BLaER1 (cell line): ENCODE measurements at regions not wholly inside any gene's neighbourhood (a gene's known extent, or its start where the extent isn't known, plus 50 kb on each side); places are given as distances from the start of the nearest gene placed in this dataset.
A peak's percentile ranks its signal among the peaks of the same experiment; 100 is the strongest.

Experiments
- H3K27ac ChIP-seq: shearing (Covaris generic); formaldehyde crosslinking; 2 replicates; pipeline ENCODE4 v1.8.1; 2022
- H3K27me3 ChIP-seq: shearing (Covaris generic); formaldehyde crosslinking; 2 replicates; pipeline ENCODE4 v1.8.1; 2022
- H3K36me3 ChIP-seq: shearing (Covaris generic); formaldehyde crosslinking; 2 replicates; pipeline ENCODE4 v1.8.1; 2022
- H3K4me1 ChIP-seq: shearing (Covaris generic); formaldehyde crosslinking; 2 replicates; pipeline ENCODE4 v1.8.1; 2022
- H3K4me2 ChIP-seq: shearing (Covaris generic); formaldehyde crosslinking; 2 replicates; pipeline ENCODE4 v1.8.1; 2022
- H3K4me3 ChIP-seq: shearing (Covaris generic); formaldehyde crosslinking; 2 replicates; pipeline ENCODE4 v1.8.1; 2022
- H3K9ac ChIP-seq: shearing (Covaris generic); formaldehyde crosslinking; 2 replicates; pipeline ENCODE4 v1.8.1; 2022
- H3K9me3 ChIP-seq: shearing (Covaris generic); formaldehyde crosslinking; 2 replicates; pipeline ENCODE4 v1.8.1; 2022
- H4K20me1 ChIP-seq: shearing (Covaris generic); formaldehyde crosslinking; 2 replicates; pipeline ENCODE4 v1.8.1; 2022
- Cebpa-rat ChIP-seq: shearing (Covaris generic); IDR thresholded peaks from 2 replicates; pipeline ENCODE4 v1.8.1; 2022

GRCh38 chr18:76136701-76137100 is 358.3 kb downstream of the ZNF516 start:
- Histone ChIP-seq H3K27ac (no peak overlapping the region), H3K4me2 (no peak overlapping the region), H3K4me1 (peaks cover 18% of the 10 kb centered on the region), H3K4me3 (no peak overlapping the region), H4K20me1 (no peaks in the 10 kb centered on the region), H3K27me3 (no peaks in the 10 kb centered on the region), H3K9ac (no peak overlapping the region), H3K36me3 (no peaks in the 10 kb centered on the region), H3K9me3 (peaks cover 29% of the 10 kb centered on the region)
- no peak for TF ChIP-seq Cebpa-rat

- H3K4me3 ChIP-seq, result no peak overlapping the region
- peaks cover 18% of the 10 kb centered on the region for H3K4me1 ChIP-seq
- no peaks in the 10 kb centered on the region for H4K20me1 ChIP-seq
- H3K36me3 ChIP-seq, result no peaks in the 10 kb centered on the region
- peak; percentile 95 for TF ChIP-seq Cebpa-rat
- no peak overlapping the region for H3K9ac ChIP-seq
- H3K4me2 ChIP-seq, result peak overlapping the region; percentile 57
- peaks cover 25% of the 10 kb centered on the region for H3K9me3 ChIP-seq
- peak overlapping the region; percentile 64 for H3K27ac ChIP-seq
- H3K27me3 ChIP-seq, result no peaks in the 10 kb centered on the region
These were observed 360.4 kb downstream of the ZNF516 start for GRCh38 chr18:76134628-76135027.

- no peaks in the 10 kb centered on the region for H3K36me3 ChIP-seq
- peaks cover 24% of the 10 kb centered on the region; the same call in 1 of the 2 replicates for H3K9me3 ChIP-seq
- H3K27ac ChIP-seq, result no peak overlapping the region
- no peaks in the 10 kb centered on the region for H4K20me1 ChIP-seq
- H3K9ac ChIP-seq, result no peak overlapping the region
- no peaks in the 10 kb centered on the region for H3K27me3 ChIP-seq
- no peak overlapping the region for H3K4me3 ChIP-seq
- H3K4me2 ChIP-seq, result peak overlapping the region; percentile 57; the same call in 1 of the 2 replicates
- H3K4me1 ChIP-seq, result peaks cover 18% of the 10 kb centered on the region
- TF ChIP-seq Cebpa-rat, result no peak
These were observed 361.2 kb downstream of the ZNF516 start for GRCh38 chr18:76133873-76134272.

- TF ChIP-seq Cebpa-rat, result no peak
- Histone ChIP-seq H3K36me3 (no peaks in the 10 kb centered on the region), H4K20me1 (no peaks in the 10 kb centered on the region), H3K27me3 (no peaks in the 10 kb centered on the region), H3K27ac (no peak overlapping the region), H3K4me1 (peaks cover 18% of the 10 kb centered on the region), H3K4me3 (no peak overlapping the region), H3K4me2 (no peak overlapping the region), H3K9ac (no peak overlapping the region), H3K9me3 (peaks cover 24% of the 10 kb centered on the region; the same call in 1 of the 2 replicates)
These were observed 363.3 kb downstream of the ZNF516 start for GRCh38 chr18:76131738-76132137.

GRCh38 chr18:76130845-76131244 is 364.2 kb downstream of the ZNF516 start:
- TF ChIP-seq Cebpa-rat, result no peak
- Histone ChIP-seq H3K27me3 (no peaks in the 10 kb centered on the region), H3K9me3 (peaks cover 24% of the 10 kb centered on the region; the same call in 1 of the 2 replicates), H4K20me1 (no peaks in the 10 kb centered on the region), H3K4me3 (no peak overlapping the region), H3K36me3 (no peaks in the 10 kb centered on the region), H3K4me2 (no peak overlapping the region), H3K27ac (no peak overlapping the region), H3K9ac (no peak overlapping the region), H3K4me1 (peaks cover 18% of the 10 kb centered on the region)

- no peak overlapping the region for H3K4me2 ChIP-seq
- H3K9me3 ChIP-seq, result peaks cover 13% of the 10 kb centered on the region; the same call in 1 of the 2 replicates
- H3K9ac ChIP-seq, result no peak overlapping the region
- no peak overlapping the region for H3K27ac ChIP-seq
- no peaks in the 10 kb centered on the region for H4K20me1 ChIP-seq
- H3K4me3 ChIP-seq, result no peak overlapping the region
- peaks cover 7% of the 10 kb centered on the region for H3K4me1 ChIP-seq
- H3K36me3 ChIP-seq, result no peaks in the 10 kb centered on the region
- no peak for TF ChIP-seq Cebpa-rat
- no peaks in the 10 kb centered on the region for H3K27me3 ChIP-seq
These were observed 368.7 kb downstream of the ZNF516 start for GRCh38 chr18:76126327-76126726.

GRCh38 chr18:76121011-76121410 is 374.0 kb downstream of the ZNF516 start:
- Histone ChIP-seq H4K20me1 (no peaks in the 10 kb centered on the region), H3K27ac (no peak overlapping the region), H3K27me3 (no peaks in the 10 kb centered on the region), H3K4me3 (no peak overlapping the region), H3K36me3 (no peaks in the 10 kb centered on the region), H3K9ac (no peak overlapping the region), H3K4me2 (no peak overlapping the region), H3K9me3 (0 out of 2 replicates have a peak, but pooled peaks cover 8% of the 10 kb centered on the region), H3K4me1 (peaks cover 8% of the 10 kb centered on the region)
- no peak for TF ChIP-seq Cebpa-rat

- no peak for TF ChIP-seq Cebpa-rat
- Histone ChIP-seq H3K27me3 (no peaks in the 10 kb centered on the region), H4K20me1 (no peaks in the 10 kb centered on the region), H3K9me3 (no peaks in the 10 kb centered on the region), H3K27ac (no peak overlapping the region), H3K4me2 (no peak overlapping the region), H3K36me3 (no peaks in the 10 kb centered on the region), H3K4me1 (no peaks in the 10 kb centered on the region), H3K4me3 (no peak overlapping the region), H3K9ac (no peak overlapping the region)
These were observed 379.5 kb downstream of the ZNF516 start for GRCh38 chr18:76115580-76115979.

GRCh38 chr18:76113101-76113500 is 381.9 kb downstream of the ZNF516 start:
- H3K9me3 ChIP-seq, result no peaks in the 10 kb centered on the region
- no peak overlapping the region for H3K27ac ChIP-seq
- H3K4me1 ChIP-seq, result no peaks in the 10 kb centered on the region
- TF ChIP-seq Cebpa-rat, result no peak
- no peaks in the 10 kb centered on the region for H4K20me1 ChIP-seq
- H3K9ac ChIP-seq, result no peak overlapping the region
- no peaks in the 10 kb centered on the region for H3K27me3 ChIP-seq
- H3K4me2 ChIP-seq, result no peak overlapping the region
- no peak overlapping the region for H3K4me3 ChIP-seq
- H3K36me3 ChIP-seq, result no peaks in the 10 kb centered on the region

- Histone ChIP-seq H3K4me2 (no peak overlapping the region), H3K4me1 (no peaks in the 10 kb centered on the region), H3K4me3 (no peak overlapping the region), H3K9ac (no peak overlapping the region), H3K9me3 (peaks cover 16% of the 10 kb centered on the region), H3K36me3 (no peaks in the 10 kb centered on the region), H4K20me1 (no peaks in the 10 kb centered on the region), H3K27me3 (no peaks in the 10 kb centered on the region), H3K27ac (no peak overlapping the region)
- TF ChIP-seq Cebpa-rat, result no peak
These were observed 392.4 kb downstream of the ZNF516 start for GRCh38 chr18:76102626-76103025.

GRCh38 chr18:76102156-76102555 is 392.9 kb downstream of the ZNF516 start:
- Histone ChIP-seq H3K9me3 (peaks cover 16% of the 10 kb centered on the region), H3K36me3 (no peaks in the 10 kb centered on the region)
- no peak for TF ChIP-seq Cebpa-rat

More at GRCh38 chr18:76102156-76102555, 392.9 kb downstream of the ZNF516 start:
- Histone ChIP-seq H4K20me1 (no peaks in the 10 kb centered on the region), H3K4me1 (no peaks in the 10 kb centered on the region), H3K27me3 (no peaks in the 10 kb centered on the region), H3K9ac (no peak overlapping the region), H3K27ac (no peak overlapping the region), H3K4me2 (no peak overlapping the region), H3K4me3 (no peak overlapping the region)
